HCT116 (cell line): ENCODE measurements at regions not wholly inside any gene's neighbourhood (a gene's known extent, or its start where the extent isn't known, plus 50 kb on each side); places are given as distances from the start of the nearest gene placed in this dataset.

ENCODE experiments used
- CTCF ChIP-seq, 3 experiments: fragments of 200-600 bp in 1 of 3; sonication (generic) in 1 of 3; IDR thresholded peaks in 2 of 3; conservative IDR thresholded peaks in 1 of 3; 2 replicates each; pipeline ENCODE4 v1.5.1; 2012 to 2017; ENCODE audit warnings: low read depth in 2 of 3, low read length in 2 of 3, antibody characterized with exemption in 1 of 3, borderline replicate concordance in 1 of 3, control low read depth in 1 of 3, mild to moderate bottlenecking in 1 of 3, mixed read lengths in 1 of 3, mixed run types in 1 of 3, moderate library complexity in 1 of 3; ENCODE audit not compliant: insufficient read depth in 1 of 3
- EZH2 ChIP-seq: fragments of 200-600 bp; sonication (generic); IDR thresholded peaks from 2 replicates; pipeline ENCODE4 v1.6.1; 2017; ENCODE audit warnings: antibody characterized with exemption, mixed run types
- FOSL1 ChIP-seq: IDR thresholded peaks from 2 replicates; pipeline ENCODE4 v1.6.1; 2012; ENCODE audit warnings: low read depth
- REST ChIP-seq: IDR thresholded peaks from 2 replicates; pipeline ENCODE4 v1.6.1; 2012; ENCODE audit warnings: low read depth
- SIN3A ChIP-seq: IDR thresholded peaks from 2 replicates; pipeline ENCODE4 v1.6.1; 2012; ENCODE audit warnings: low read depth

GRCh38 chr2:199509403-199509802, 51.7 kb upstream of the SATB2 start:
- TF ChIP-seq SIN3A (no peak), CTCF (IDR thresholded peaks at IDR 0.05 in 2 of 3, conservative IDR thresholded peaks at IDR 0.05 in 1 of 3; ENCODE audit: borderline replicate concordance in 1 of 3, insufficient read depth in 1 of 3, low read depth in 2 of 3, low read length in 2 of 3) (no peak), EZH2 (no peak), REST (no peak), FOSL1 (no peak)
